A673 (cell line): ENCODE measurements at regions not wholly inside any gene's neighbourhood (a gene's known extent, or its start where the extent isn't known, plus 50 kb on each side); places are given as distances from the start of the nearest gene placed in this dataset.

Source experiments
- BruUV-seq: library from RNA; stranded (reverse); fragments of 400-500 nt; replicated peaks from 2 replicates; lab custom pipeline; 2021; lab: Mats Ljungman, UMichigan
- CTCF ChIA-PET: fragments of 300-600 bp; sonication (Branson Sonifier 250); formaldehyde crosslinking; loops from one replicate; lab custom pipeline; 2022; ENCODE audit warnings: antibody characterized with exemption; lab: Charles Lee
- POLR2A ChIA-PET: fragments of 300-600 bp; sonication (Branson Sonifier 250); formaldehyde crosslinking; loops from one replicate; lab custom pipeline; 2022; ENCODE audit warnings: antibody characterized with exemption; ENCODE audit not compliant: low non-redundant PET; lab: Charles Lee
- DNase-seq: peaks from one replicate; pipeline ENCODE4 v3.0.0-alpha.2; 2015; ENCODE audit warnings: low spot score
- H3K27ac ChIP-seq: fragments of 200-600 bp; sonication (generic); 2 replicates; pipeline ENCODE4 v1.5.1; 2016; ENCODE audit warnings: mixed run types, low read depth, mild to moderate bottlenecking, mixed read lengths, antibody characterized with exemption, low read length; ENCODE audit not compliant: poor library complexity, severe bottlenecking
- H3K27me3 ChIP-seq: fragments of 200-600 bp; sonication (generic); replicated peaks from 2 replicates; pipeline ENCODE4 v1.6.1; 2017; ENCODE audit warnings: mixed run types, low read depth, mild to moderate bottlenecking, mixed read lengths, antibody characterized with exemption, low read length; ENCODE audit not compliant: insufficient read depth, poor library complexity
- H3K36me3 ChIP-seq: fragments of 200-600 bp; sonication (generic); 2 replicates; pipeline ENCODE4 v1.6.1; 2016; ENCODE audit warnings: mixed run types, mild to moderate bottlenecking, mixed read lengths, antibody characterized with exemption, low read length; ENCODE audit not compliant: insufficient read depth, poor library complexity, severe bottlenecking
- H3K4me1 ChIP-seq: fragments of 200-600 bp; sonication (generic); 2 replicates; pipeline ENCODE4 v1.6.1; 2017; ENCODE audit warnings: mixed run types, mild to moderate bottlenecking, mixed read lengths, antibody characterized with exemption, low read length; ENCODE audit not compliant: insufficient read depth, poor library complexity, severe bottlenecking
- H3K4me3 ChIP-seq: fragments of 200-600 bp; sonication (generic); 2 replicates; pipeline ENCODE4 v1.5.1; 2016; ENCODE audit warnings: low read depth, mixed run types, mild to moderate bottlenecking, mixed read lengths, low read length; ENCODE audit not compliant: poor library complexity, severe bottlenecking
- H3K9me3 ChIP-seq: fragments of 200-600 bp; sonication (generic); 2 replicates; pipeline ENCODE4 v1.6.1; 2016; ENCODE audit warnings: mixed run types, low read depth, mild to moderate bottlenecking, mixed read lengths, antibody characterized with exemption, low read length; ENCODE audit not compliant: poor library complexity, severe bottlenecking
- CTCF ChIP-seq: fragments of 300-800, 200-600 bp; sonication (generic); conservative IDR thresholded peaks from 2 replicates; pipeline ENCODE4 v1.5.1; 2017; ENCODE audit warnings: low read depth, mild to moderate bottlenecking, antibody characterized with exemption, low read length, moderate library complexity, mixed read lengths
- EZH2 ChIP-seq: fragments of 200-600 bp; sonication (generic); IDR thresholded peaks from 2 replicates; pipeline ENCODE4 v1.6.1; 2017; ENCODE audit warnings: borderline replicate concordance, low read depth, mild to moderate bottlenecking, mixed read lengths, antibody characterized with exemption, low read length; ENCODE audit not compliant: poor library complexity, severe bottlenecking
- intact Hi-C: fragments of 100-400 bp; cut with micrococcal nuclease; formaldehyde crosslinking; loops from one replicate; pipeline ENCODE4 v1.10.0; 2022; ENCODE audit not compliant: unreplicated experiment

DNA sequence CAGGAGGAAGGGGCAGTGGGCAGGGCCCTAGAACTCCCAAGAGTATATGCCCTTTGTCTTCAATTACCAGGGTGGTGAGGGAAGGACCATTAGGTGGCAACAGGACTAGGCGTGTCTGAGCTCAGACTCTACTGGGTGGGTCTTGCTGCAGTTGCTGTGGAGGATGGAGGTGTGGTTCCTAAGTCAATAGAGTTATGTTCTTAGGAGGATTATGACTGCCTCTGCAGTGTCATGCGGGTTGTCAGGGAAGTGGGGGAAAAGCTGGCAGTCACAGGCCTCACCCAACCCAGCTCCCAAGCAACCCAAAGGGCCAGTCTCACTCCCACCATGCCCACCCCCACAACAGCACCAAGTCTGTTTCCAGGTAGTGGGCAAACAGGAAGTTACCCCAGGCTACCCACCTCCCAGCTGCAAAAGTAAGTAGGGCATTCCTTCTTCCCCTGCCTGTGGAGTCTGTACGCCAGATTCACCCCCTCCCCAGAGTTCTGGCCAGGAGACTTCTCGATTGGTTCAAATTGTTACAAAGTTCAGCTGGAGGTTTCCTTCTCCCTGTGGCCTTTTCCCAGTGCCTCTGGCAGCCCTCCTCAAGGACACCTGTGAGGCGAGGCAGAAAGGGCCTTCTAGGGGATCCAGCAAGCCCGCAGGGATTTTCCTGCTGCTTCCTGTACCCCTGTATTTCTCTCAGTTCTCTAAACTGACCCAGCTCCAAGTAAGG, 145.3 kb downstream of the HINT1 start:
- H3K36me3 ChIP-seq: no peaks in the 10 kb centered on the region
- intact Hi-C loops: no loop called here
- H3K27me3 ChIP-seq: peaks cover 4% of the 10 kb centered on the region
- CTCF ChIA-PET: no interaction called here
- DNase-seq: no peak
- POLR2A ChIA-PET: no interaction called here
- H3K27ac ChIP-seq: no peak overlapping the region
- H3K9me3 ChIP-seq: no peaks in the 10 kb centered on the region
- H3K4me3 ChIP-seq: no peak overlapping the region
- TF ChIP-seq CTCF: no peak
- no peak for TF ChIP-seq EZH2
- no TSS peak for BruUV-seq
- H3K4me1 ChIP-seq: no peaks in the 10 kb centered on the region

DNA sequence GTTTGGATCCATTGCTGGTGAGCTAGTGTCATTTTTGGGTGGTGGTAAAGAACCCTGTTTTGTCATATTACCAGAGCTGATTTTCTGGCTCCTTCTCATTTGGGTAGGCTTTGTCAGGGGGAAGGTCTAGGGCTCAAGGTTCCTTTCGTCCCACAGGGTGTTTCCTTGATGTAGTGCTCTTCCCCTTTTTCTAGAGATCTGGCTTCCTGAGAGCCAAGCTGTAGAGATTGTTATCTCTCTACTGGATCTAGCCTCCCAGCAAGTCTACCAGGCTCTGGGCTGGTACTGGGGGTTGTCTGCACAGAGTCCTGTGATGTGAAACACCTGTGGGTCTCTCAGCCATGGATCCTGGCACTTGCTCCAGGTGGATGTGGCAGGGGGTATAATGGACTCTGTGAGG, 145.9 kb downstream of the HINT1 start:
- no peak overlapping the region for H3K4me3 ChIP-seq

GRCh38 chr5:131008329-131008728, 156.7 kb downstream of the HINT1 start:
- intact Hi-C loops: loop anchor here (5.0 to 10.0 kb wide), 2 partner anchors 901 to 1234 kb away; no protein-coding TSS in a partner anchor

More for the DNA sequence above, 145.9 kb downstream of the HINT1 start:
- no TSS peak for BruUV-seq
- ChIA-PET CTCF (no interaction called here), POLR2A (no interaction called here)
- H3K27me3 ChIP-seq: peaks cover 4% of the 10 kb centered on the region
- intact Hi-C loops: no loop called here
- no peaks in the 10 kb centered on the region for H3K9me3 ChIP-seq
- TF ChIP-seq EZH2 (no peak), CTCF (no peak)
- H3K36me3 ChIP-seq: no peaks in the 10 kb centered on the region
- no peak for DNase-seq
- no peaks in the 10 kb centered on the region for H3K4me1 ChIP-seq
- no peak overlapping the region for H3K27ac ChIP-seq

More at GRCh38 chr5:131008329-131008728, 156.7 kb downstream of the HINT1 start:
- Histone ChIP-seq H3K27ac (no peak overlapping the region), H3K36me3 (no peaks in the 10 kb centered on the region), H3K9me3 (no peaks in the 10 kb centered on the region), H3K27me3 (peaks cover 63% of the 10 kb centered on the region), H3K4me1 (no peaks in the 10 kb centered on the region), H3K4me3 (no peak overlapping the region)
- CTCF ChIA-PET: no interaction called here
- BruUV-seq: no TSS peak
- no peak for TF ChIP-seq EZH2
- TF ChIP-seq CTCF: no peak
- DNase-seq: no peak
- POLR2A ChIA-PET: no interaction called here
